ENCODE measurements at regions not wholly inside any gene's neighbourhood (a gene's known extent, or its start where the extent isn't known, plus 50 kb on each side); places are given as distances from the start of the nearest gene placed in this dataset.
"Not testable (repeated sequence)": the region's sequence is repeated elsewhere in the genome, so short reads cannot be mapped to it uniquely, and the experiment has no call there.

DNA sequence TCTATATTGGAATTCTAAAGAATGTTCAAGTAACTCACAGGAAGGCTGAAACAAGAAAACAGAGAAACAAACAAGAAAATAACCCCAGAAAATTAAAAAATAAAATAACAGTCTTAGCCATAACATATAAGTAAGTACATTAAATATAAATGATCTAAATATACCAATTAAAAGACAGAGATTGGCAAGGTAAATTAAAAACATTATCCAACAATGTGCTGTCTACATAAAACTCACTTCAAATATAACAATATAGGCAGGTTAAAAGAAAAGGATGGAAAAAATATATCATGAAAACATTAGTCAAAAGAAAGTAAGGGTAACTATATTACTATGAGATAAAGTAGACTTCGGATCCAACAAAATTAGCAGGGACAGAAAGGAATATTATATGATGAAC lies 98.1 kb upstream of the NANOS1 start:
- in situ Hi-C loops (cut with HindIII; ENCODE audit: low sequenced_read_pairs): no loop called here
- no peak for DNase-seq (ENCODE audit: low read depth)
- H3K4me3 ChIP-seq (ENCODE audit: low read depth, low read length): no peak overlapping the region
- TF ChIP-seq, protein P1, sequence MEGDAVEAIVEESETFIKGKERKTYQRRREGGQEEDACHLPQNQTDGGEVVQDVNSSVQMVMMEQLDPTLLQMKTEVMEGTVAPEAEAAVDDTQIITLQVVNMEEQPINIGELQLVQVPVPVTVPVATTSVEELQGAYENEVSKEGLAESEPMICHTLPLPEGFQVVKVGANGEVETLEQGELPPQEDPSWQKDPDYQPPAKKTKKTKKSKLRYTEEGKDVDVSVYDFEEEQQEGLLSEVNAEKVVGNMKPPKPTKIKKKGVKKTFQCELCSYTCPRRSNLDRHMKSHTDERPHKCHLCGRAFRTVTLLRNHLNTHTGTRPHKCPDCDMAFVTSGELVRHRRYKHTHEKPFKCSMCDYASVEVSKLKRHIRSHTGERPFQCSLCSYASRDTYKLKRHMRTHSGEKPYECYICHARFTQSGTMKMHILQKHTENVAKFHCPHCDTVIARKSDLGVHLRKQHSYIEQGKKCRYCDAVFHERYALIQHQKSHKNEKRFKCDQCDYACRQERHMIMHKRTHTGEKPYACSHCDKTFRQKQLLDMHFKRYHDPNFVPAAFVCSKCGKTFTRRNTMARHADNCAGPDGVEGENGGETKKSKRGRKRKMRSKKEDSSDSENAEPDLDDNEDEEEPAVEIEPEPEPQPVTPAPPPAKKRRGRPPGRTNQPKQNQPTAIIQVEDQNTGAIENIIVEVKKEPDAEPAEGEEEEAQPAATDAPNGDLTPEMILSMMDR (IDR thresholded peaks at IDR 0.05; ENCODE audit: low read depth, low read length, missing control alignments): no peak

DNA sequence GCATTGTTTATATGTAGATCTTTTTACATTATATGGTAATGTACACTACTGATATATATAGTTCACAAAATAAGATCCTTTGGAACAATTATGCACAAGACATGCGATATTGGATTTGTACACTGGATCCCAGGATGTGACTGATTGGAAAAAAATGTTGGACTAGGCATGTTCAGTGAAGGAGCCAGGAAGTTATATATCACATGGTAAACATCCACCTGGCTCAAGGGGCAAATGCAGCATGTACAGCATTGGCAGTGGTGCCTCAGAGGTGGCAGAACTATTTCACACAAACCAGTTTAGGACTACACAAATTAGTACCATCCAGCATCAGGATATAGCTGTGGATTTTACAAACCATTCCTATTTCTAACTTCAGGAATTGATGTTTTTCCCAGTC lies 97.4 kb upstream of the NANOS1 start:
- in situ Hi-C loops (cut with HindIII; ENCODE audit: low sequenced_read_pairs); DNase-seq (ENCODE audit: low read depth); H3K4me3 ChIP-seq (ENCODE audit: low read depth, low read length): not testable (repeated sequence)

DNA sequence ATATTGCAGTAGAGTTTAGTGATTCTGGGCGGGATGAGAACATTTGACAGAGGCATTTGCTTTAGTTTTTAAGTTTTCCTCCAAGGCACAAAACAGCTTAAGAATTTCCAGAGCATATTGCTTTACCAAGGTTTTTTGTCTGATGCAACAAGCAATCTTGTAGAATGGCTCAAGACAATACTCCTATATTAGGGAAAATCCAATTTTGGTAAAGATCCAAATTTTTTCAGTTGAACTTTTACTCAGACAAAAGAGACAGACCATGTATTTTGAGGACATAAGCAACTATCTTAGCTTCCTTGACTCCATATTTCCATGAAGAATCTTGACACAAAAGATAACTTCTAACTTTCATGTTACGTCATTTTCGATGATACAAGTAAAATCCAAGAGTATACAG lies 92.3 kb upstream of the NANOS1 start:
- no peak for DNase-seq (ENCODE audit: low read depth)
- in situ Hi-C loops (cut with HindIII; ENCODE audit: low sequenced_read_pairs): no loop called here
- TF ChIP-seq, protein P1 (IDR thresholded peaks at IDR 0.05; ENCODE audit: low read depth, low read length, missing control alignments): no peak
- no peak overlapping the region for H3K4me3 ChIP-seq (ENCODE audit: low read depth, low read length)

DNA sequence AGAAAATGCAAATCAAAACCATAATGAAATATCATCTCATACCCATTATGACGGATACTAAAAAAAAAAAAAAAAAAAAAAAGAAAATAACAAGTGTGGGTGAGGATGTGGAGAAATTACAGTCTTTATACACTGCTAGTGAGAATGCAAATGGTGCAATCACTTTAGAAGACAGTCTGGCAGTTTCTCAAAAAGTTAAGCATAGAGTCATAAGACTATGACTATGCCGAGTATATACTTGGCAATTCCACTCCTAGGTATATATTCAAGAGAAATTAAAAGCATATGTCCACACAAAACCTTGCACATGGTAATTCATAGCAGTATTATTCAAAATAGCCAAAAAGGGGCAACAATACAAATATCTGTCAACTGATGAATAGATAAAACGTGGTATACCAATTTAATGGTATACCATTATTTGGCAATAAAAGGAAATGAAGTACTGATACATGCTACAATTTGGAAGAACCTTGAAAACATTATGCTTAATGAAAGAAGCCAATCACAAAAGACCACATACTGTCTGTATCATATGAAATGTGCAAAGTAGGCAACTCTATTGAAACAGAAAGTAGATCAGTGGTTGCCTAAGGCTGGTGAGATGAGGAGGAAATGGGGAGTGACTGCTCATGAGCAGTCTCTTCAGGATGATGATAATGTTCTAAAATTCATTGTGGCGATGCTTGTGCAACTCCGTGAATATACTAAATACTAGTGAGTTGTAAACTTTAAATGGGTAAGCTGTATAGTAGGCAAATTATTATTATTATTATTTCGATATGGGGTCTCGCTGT lies 90.1 kb upstream of the NANOS1 start:
- TF ChIP-seq, protein P1 (IDR thresholded peaks at IDR 0.05; ENCODE audit: low read depth, low read length, missing control alignments): no peak
- no peak for DNase-seq (ENCODE audit: low read depth)
- in situ Hi-C loops (cut with HindIII; ENCODE audit: low sequenced_read_pairs): no loop called here
- H3K4me3 ChIP-seq (ENCODE audit: low read depth, low read length): no peak overlapping the region

DNA sequence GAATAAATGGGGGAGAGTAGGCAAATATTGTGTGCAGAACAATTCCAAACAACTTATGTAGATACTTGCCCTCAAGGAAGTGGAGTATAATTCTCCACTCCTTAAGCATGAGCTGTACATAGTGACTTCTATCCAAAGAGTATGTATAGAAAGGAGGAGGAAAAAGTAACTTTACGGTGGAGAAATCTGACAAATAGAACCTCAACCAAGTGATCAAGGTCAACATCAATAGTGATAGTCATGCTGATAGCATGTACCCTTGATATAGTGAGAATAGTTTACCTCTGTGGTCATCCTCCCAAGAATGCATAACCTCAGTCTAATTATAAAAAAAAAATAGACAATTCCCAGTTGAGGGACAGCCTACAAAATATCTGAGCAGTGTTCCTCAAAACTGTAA lies 89.1 kb upstream of the NANOS1 start:
- H3K4me3 ChIP-seq (ENCODE audit: low read depth, low read length): no peak overlapping the region
- in situ Hi-C loops (cut with HindIII; ENCODE audit: low sequenced_read_pairs): no loop called here
- no peak for DNase-seq (ENCODE audit: low read depth)
- TF ChIP-seq, protein P1 (IDR thresholded peaks at IDR 0.05; ENCODE audit: low read depth, low read length, missing control alignments): no peak

DNA sequence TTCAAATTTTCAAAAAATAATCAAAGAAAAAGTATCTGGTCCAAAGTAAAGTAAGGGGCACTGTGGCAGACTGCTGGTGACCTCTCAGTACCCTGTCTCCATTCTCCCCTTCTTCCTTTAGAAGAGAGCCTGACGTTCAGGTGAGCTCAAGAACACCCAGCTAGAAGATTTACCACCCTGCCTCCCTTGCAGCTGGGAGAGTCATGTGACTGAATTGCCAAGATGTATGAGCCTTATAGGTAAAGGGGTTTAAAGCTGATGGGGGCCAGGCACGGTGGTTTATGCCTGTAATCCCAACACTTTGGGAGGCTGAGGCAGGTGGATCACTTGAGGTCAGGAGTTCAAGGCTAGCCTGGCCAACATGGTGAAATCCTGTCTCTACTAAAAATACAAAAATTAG lies 86.3 kb upstream of the NANOS1 start:
- no peak overlapping the region for H3K4me3 ChIP-seq (ENCODE audit: low read depth, low read length)
- no peak for DNase-seq (ENCODE audit: low read depth)
- TF ChIP-seq, protein P1 (IDR thresholded peaks at IDR 0.05; ENCODE audit: low read depth, low read length, missing control alignments): no peak
- in situ Hi-C loops (cut with HindIII; ENCODE audit: low sequenced_read_pairs): no loop called here

DNA sequence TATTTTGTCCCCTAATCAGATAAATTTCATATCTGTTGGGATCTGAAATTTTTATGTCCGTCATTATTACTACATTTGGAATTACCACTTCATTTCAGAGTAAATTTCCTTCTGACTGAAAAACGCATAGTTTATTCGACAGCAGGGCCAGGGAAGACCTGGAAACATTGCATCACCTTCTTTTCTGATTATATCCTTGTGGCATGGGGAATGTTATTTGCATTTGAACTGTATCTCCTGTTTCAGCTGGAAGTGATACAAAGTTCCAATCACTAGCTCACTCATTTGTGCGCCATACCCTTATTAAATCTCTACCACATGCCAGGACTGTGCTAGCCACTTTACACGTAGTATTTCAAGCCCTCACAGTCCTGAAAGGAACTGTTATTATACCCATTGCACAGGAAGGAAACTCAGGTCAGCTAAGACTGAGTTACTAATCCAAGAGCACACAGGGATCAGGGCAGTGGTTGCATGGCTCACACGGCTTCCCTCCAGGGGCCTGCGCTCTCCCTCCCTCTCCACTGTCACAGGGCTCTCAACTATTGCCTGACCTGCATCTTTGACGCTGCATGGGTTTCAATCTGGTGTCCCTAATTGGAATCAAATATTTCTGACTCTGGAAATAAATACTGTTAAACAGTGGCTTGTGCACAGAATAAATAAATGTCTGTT lies 84.4 kb upstream of the NANOS1 start:
- in situ Hi-C loops (cut with HindIII; ENCODE audit: low sequenced_read_pairs): no loop called here
- H3K4me3 ChIP-seq (ENCODE audit: low read depth, low read length): no peak overlapping the region
- no peak for DNase-seq (ENCODE audit: low read depth)
- TF ChIP-seq, protein P1 (IDR thresholded peaks at IDR 0.05; ENCODE audit: low read depth, low read length, missing control alignments): no peak

Data from astrocyte of the cerebellum (primary cell).